Testis (tissue), 2 donors: ENCODE measurements at regions not wholly inside any gene's neighbourhood (a gene's known extent, or its start where the extent isn't known, plus 50 kb on each side); places are given as distances from the start of the nearest gene placed in this dataset.

Experiments
- DNase-seq: peaks from one replicate; pipeline ENCODE4 v3.0.0-alpha.2; 2019
- H3K27ac ChIP-seq, 2 donors: fragments of 200-600 bp; sonication (generic); one replicate each; pipeline ENCODE4 v1.5.1; 2019
- H3K27me3 ChIP-seq: fragments of 200-600 bp; sonication (generic); one replicate; pipeline ENCODE4 v1.5.1; 2019
- H3K36me3 ChIP-seq: fragments of 200-600 bp; sonication (generic); one replicate; pipeline ENCODE4 v1.5.1; 2017; ENCODE audit warnings: low read depth; ENCODE audit errors: missing control alignments
- H3K4me1 ChIP-seq: fragments of 200-600 bp; sonication (generic); one replicate; pipeline ENCODE4 v1.5.1; 2019
- H3K4me3 ChIP-seq, 2 donors: fragments of 200-600 bp; sonication (generic); one replicate each; pipeline ENCODE4 v1.5.1; 2017 to 2019
- H3K9me3 ChIP-seq: fragments of 200-600 bp; sonication (generic); one replicate; pipeline ENCODE4 v1.5.1; 2017
- CTCF ChIP-seq, 3 experiments: fragments of 450-650 bp in 2 of 3; fragments of 200-600 bp in 1 of 3; sonication (generic) in 1 of 3; IDR thresholded peaks; one replicate each; pipeline ENCODE4 v1.5.1; 2016 to 2019; ENCODE audit warnings: antibody characterized with exemption in 3 of 3, mild to moderate bottlenecking in 2 of 3, moderate library complexity in 1 of 3
- POLR2A ChIP-seq: fragments of 450-650 bp; IDR thresholded peaks from one replicate; pipeline ENCODE4 v1.6.1; 2017; ENCODE audit warnings: antibody characterized with exemption, mild to moderate bottlenecking, moderate library complexity
- WGBS, 2 donors: methylation state at CpG; one replicate each; pipeline ENCODE4 v1.1.5; 2018; 5-methylcytosine and 5-hydroxymethylcytosine counted together
- intact Hi-C: fragments of 100-400 bp; cut with DNase I; formaldehyde crosslinking; loops from one replicate; pipeline ENCODE4 v1.15.1; 2023; ENCODE audit warnings: low total_unique reads

GRCh38 chr6:118722829-118723813, 71.7 kb upstream of the CEP85L start:
- Histone ChIP-seq H3K9me3 (no peaks in the 10 kb centered on the region), H3K4me3 (no peak overlapping the region), H3K27ac (no peak overlapping the region), H3K36me3 (no peaks in the 10 kb centered on the region), H3K4me1 (peaks cover 7% of the 10 kb centered on the region), H3K27me3 (no peaks in the 10 kb centered on the region)
- WGBS, 2 donors = 59 to 61% methylated on average over 7 to 8 of the region's 8 CpGs
- TF ChIP-seq POLR2A (no peak), CTCF (IDR thresholded peaks at IDR 0.05) (no peak)
- DNase-seq = no peak
- intact Hi-C loops = no loop called here

- H3K27ac ChIP-seq = no peak overlapping the region
- TF ChIP-seq POLR2A = no peak
- no peaks in the 10 kb centered on the region for H3K9me3 ChIP-seq
- DNase-seq = no peak
- no peaks in the 10 kb centered on the region for H3K27me3 ChIP-seq
- no peak overlapping the region for H3K4me3 ChIP-seq
- no peaks in the 10 kb centered on the region for H3K36me3 ChIP-seq
- peaks cover 7% of the 10 kb centered on the region for H3K4me1 ChIP-seq
- intact Hi-C loops = no loop called here
These were observed 68.7 kb upstream of the CEP85L start for GRCh38 chr6:118720125-118720473.

- intact Hi-C loops = no loop called here
- no peak for TF ChIP-seq POLR2A
- no peak for TF ChIP-seq CTCF (IDR thresholded peaks at IDR 0.05)
- 72 to 78% methylated on average over 5 to 6 of the region's 6 CpGs for WGBS, 2 donors
These were observed 68.1 kb upstream of the CEP85L start for GRCh38 chr6:118719351-118720124.

GRCh38 chr6:118718903-118719302, 67.5 kb upstream of the CEP85L start:
- H3K27ac ChIP-seq = no peak overlapping the region
- H3K9me3 ChIP-seq = no peaks in the 10 kb centered on the region
- 88% methylated on average over 7 of the region's 7 CpGs for WGBS, 2 donors
- DNase-seq = no peak
- peaks cover 7% of the 10 kb centered on the region for H3K4me1 ChIP-seq
- no peaks in the 10 kb centered on the region for H3K27me3 ChIP-seq
- intact Hi-C loops = no loop called here
- H3K36me3 ChIP-seq = no peaks in the 10 kb centered on the region
- no peak for TF ChIP-seq POLR2A
- no peak overlapping the region for H3K4me3 ChIP-seq

More at GRCh38 chr6:118719351-118720124, 68.1 kb upstream of the CEP85L start:
- H3K4me1 ChIP-seq = peaks cover 7% of the 10 kb centered on the region
- no peak overlapping the region for H3K27ac ChIP-seq
- no peaks in the 10 kb centered on the region for H3K36me3 ChIP-seq
- no peak overlapping the region for H3K4me3 ChIP-seq
- no peaks in the 10 kb centered on the region for H3K9me3 ChIP-seq
- no peaks in the 10 kb centered on the region for H3K27me3 ChIP-seq
- no peak for DNase-seq

GRCh38 chr6:118718297-118718696, 66.9 kb upstream of the CEP85L start:
- no peak for TF ChIP-seq POLR2A
- no peak for TF ChIP-seq CTCF (IDR thresholded peaks at IDR 0.05)
- H3K36me3 ChIP-seq = no peaks in the 10 kb centered on the region
- H3K4me3 ChIP-seq = no peak overlapping the region
- H3K27me3 ChIP-seq = no peaks in the 10 kb centered on the region
- DNase-seq = no peak
- no peaks in the 10 kb centered on the region for H3K9me3 ChIP-seq
- H3K27ac ChIP-seq = no peak overlapping the region
- 80 to 94% methylated on average over 4 of the region's 4 CpGs for WGBS, 2 donors
- H3K4me1 ChIP-seq = peaks cover 6% of the 10 kb centered on the region
- intact Hi-C loops = no loop called here
